ENCODE measurements at regions not wholly inside any gene's neighbourhood (a gene's known extent, or its start where the extent isn't known, plus 50 kb on each side); places are given as distances from the start of the nearest gene placed in this dataset.

GRCh38 chr3:127065561-127066290, 82.8 kb downstream of the PLXNA1 start:
- DNase-seq (ENCODE audit: insufficient read length) (no peak), FAIRE-seq (no peak)
- TF ChIP-seq TAF1 (IDR thresholded peaks at IDR 0.05; ENCODE audit: borderline replicate concordance, low read depth, low read length) (no peak), POLR2AphosphoS5 (IDR thresholded peaks at IDR 0.05; ENCODE audit: low read depth, low read length) (no peak), POLR2A (IDR thresholded peaks at IDR 0.05; ENCODE audit: low read depth, low read length) (no peak)

- no peak for TF ChIP-seq TAF1 (IDR thresholded peaks at IDR 0.05; ENCODE audit: borderline replicate concordance, low read depth, low read length)
- TF ChIP-seq POLR2A (IDR thresholded peaks at IDR 0.05; ENCODE audit: low read depth, low read length), result no peak
- TF ChIP-seq POLR2AphosphoS5 (IDR thresholded peaks at IDR 0.05; ENCODE audit: low read depth, low read length), result no peak
- DNase-seq (ENCODE audit: insufficient read length) (no peak), FAIRE-seq (no peak)
Measured at GRCh38 chr3:127066635-127067034, 83.7 kb downstream of the PLXNA1 start.

GRCh38 chr3:127067116-127067910, 84.4 kb downstream of the PLXNA1 start:
- no peak for TF ChIP-seq POLR2AphosphoS5 (IDR thresholded peaks at IDR 0.05; ENCODE audit: low read depth, low read length)
- no peak for TF ChIP-seq TAF1 (IDR thresholded peaks at IDR 0.05; ENCODE audit: borderline replicate concordance, low read depth, low read length)
- TF ChIP-seq POLR2A (IDR thresholded peaks at IDR 0.05; ENCODE audit: low read depth, low read length), result no peak
- FAIRE-seq, result no peak
- DNase-seq (ENCODE audit: insufficient read length), result no peak

GRCh38 chr3:127068111-127068810, 85.3 kb downstream of the PLXNA1 start:
- FAIRE-seq (no peak), DNase-seq (ENCODE audit: insufficient read length) (no peak)
- TF ChIP-seq TAF1 (IDR thresholded peaks at IDR 0.05; ENCODE audit: borderline replicate concordance, low read depth, low read length) (no peak), POLR2AphosphoS5 (IDR thresholded peaks at IDR 0.05; ENCODE audit: low read depth, low read length) (no peak)

- FAIRE-seq, result no peak
- TF ChIP-seq POLR2AphosphoS5 (IDR thresholded peaks at IDR 0.05; ENCODE audit: low read depth, low read length) (no peak), TAF1 (IDR thresholded peaks at IDR 0.05; ENCODE audit: borderline replicate concordance, low read depth, low read length) (no peak)
- DNase-seq (ENCODE audit: insufficient read length), result no peak
Measured at GRCh38 chr3:127068871-127069270, 86.0 kb downstream of the PLXNA1 start.

- DNase-seq (ENCODE audit: insufficient read length), result no peak
- no peak for FAIRE-seq
Measured at GRCh38 chr3:127069814-127070440, 87.0 kb downstream of the PLXNA1 start.

GRCh38 chr3:127070776-127071175, 87.9 kb downstream of the PLXNA1 start:
- DNase-seq (ENCODE audit: insufficient read length) (no peak), FAIRE-seq (no peak)
- TF ChIP-seq POLR2AphosphoS5 (IDR thresholded peaks at IDR 0.05; ENCODE audit: low read depth, low read length), result no peak
- no peak for TF ChIP-seq POLR2A (IDR thresholded peaks at IDR 0.05; ENCODE audit: low read depth, low read length)
- TF ChIP-seq TAF1 (IDR thresholded peaks at IDR 0.05; ENCODE audit: borderline replicate concordance, low read depth, low read length), result no peak

More at GRCh38 chr3:127069814-127070440, 87.0 kb downstream of the PLXNA1 start:
- TF ChIP-seq TAF1 (IDR thresholded peaks at IDR 0.05; ENCODE audit: borderline replicate concordance, low read depth, low read length), result no peak
- TF ChIP-seq POLR2AphosphoS5 (IDR thresholded peaks at IDR 0.05; ENCODE audit: low read depth, low read length), result no peak
- TF ChIP-seq POLR2A (IDR thresholded peaks at IDR 0.05; ENCODE audit: low read depth, low read length), result no peak

- no peak for FAIRE-seq
- no peak for DNase-seq (ENCODE audit: insufficient read length)
- no peak for TF ChIP-seq POLR2A (IDR thresholded peaks at IDR 0.05; ENCODE audit: low read depth, low read length)
- no peak for TF ChIP-seq POLR2AphosphoS5 (IDR thresholded peaks at IDR 0.05; ENCODE audit: low read depth, low read length)
- TF ChIP-seq TAF1 (IDR thresholded peaks at IDR 0.05; ENCODE audit: borderline replicate concordance, low read depth, low read length), result no peak
Measured at GRCh38 chr3:127071597-127072001, 88.7 kb downstream of the PLXNA1 start.

- TF ChIP-seq POLR2A (IDR thresholded peaks at IDR 0.05; ENCODE audit: low read depth, low read length) (no peak), TAF1 (IDR thresholded peaks at IDR 0.05; ENCODE audit: borderline replicate concordance, low read depth, low read length) (no peak), POLR2AphosphoS5 (IDR thresholded peaks at IDR 0.05; ENCODE audit: low read depth, low read length) (no peak)
- DNase-seq (ENCODE audit: insufficient read length) (no peak), FAIRE-seq (no peak)
Measured at GRCh38 chr3:127072221-127072771, 89.4 kb downstream of the PLXNA1 start.

GRCh38 chr3:127072971-127073783, 90.3 kb downstream of the PLXNA1 start:
- DNase-seq (ENCODE audit: insufficient read length) (no peak), FAIRE-seq (no peak)
- TF ChIP-seq POLR2A (IDR thresholded peaks at IDR 0.05; ENCODE audit: low read depth, low read length), result no peak
- no peak for TF ChIP-seq POLR2AphosphoS5 (IDR thresholded peaks at IDR 0.05; ENCODE audit: low read depth, low read length)
- TF ChIP-seq TAF1 (IDR thresholded peaks at IDR 0.05; ENCODE audit: borderline replicate concordance, low read depth, low read length), result no peak
